Urinary bladder (tissue), 3 donors: ENCODE measurements at regions not wholly inside any gene's neighbourhood (a gene's known extent, or its start where the extent isn't known, plus 50 kb on each side); places are given as distances from the start of the nearest gene placed in this dataset.

Source experiments
- DNase-seq: peaks from one replicate; pipeline ENCODE4 v3.0.0-alpha.2; 2015; ENCODE audit errors: extremely low spot score
- H3K27ac ChIP-seq: one replicate; pipeline ENCODE4 v1.5.1; 2013; ENCODE audit warnings: low read depth, mild to moderate bottlenecking, moderate library complexity
- H3K36me3 ChIP-seq: one replicate; pipeline ENCODE4 v1.6.1; 2013; ENCODE audit warnings: mild to moderate bottlenecking, moderate library complexity; ENCODE audit not compliant: insufficient read depth
- H3K4me1 ChIP-seq: one replicate; pipeline ENCODE4 v1.6.1; 2013; ENCODE audit warnings: mild to moderate bottlenecking, moderate library complexity; ENCODE audit not compliant: insufficient read depth
- H3K4me3 ChIP-seq: one replicate; pipeline ENCODE4 v1.5.1; 2013; ENCODE audit warnings: low read depth, low read length
- WGBS: extraction: QIAGEN DNeasy Blood & Tissue Kit; methylation state at CpG from one replicate; pipeline ENCODE4 v1.1.7; 2013; 5-methylcytosine and 5-hydroxymethylcytosine counted together
- donor health status: healthy with polysubstance abuse.
- donor health status: healthy.

GRCh38 chr15:97316362-97316761 lies 644.1 kb upstream of the ARRDC4 start:
- 51% methylated on average over 3 of the region's 3 CpGs for WGBS
- DNase-seq = no peak
- H3K4me1 ChIP-seq = no peaks in the 10 kb centered on the region
- no peaks in the 10 kb centered on the region for H3K36me3 ChIP-seq
- H3K27ac ChIP-seq = no peak overlapping the region
- H3K4me3 ChIP-seq = no peak overlapping the region

DNA sequence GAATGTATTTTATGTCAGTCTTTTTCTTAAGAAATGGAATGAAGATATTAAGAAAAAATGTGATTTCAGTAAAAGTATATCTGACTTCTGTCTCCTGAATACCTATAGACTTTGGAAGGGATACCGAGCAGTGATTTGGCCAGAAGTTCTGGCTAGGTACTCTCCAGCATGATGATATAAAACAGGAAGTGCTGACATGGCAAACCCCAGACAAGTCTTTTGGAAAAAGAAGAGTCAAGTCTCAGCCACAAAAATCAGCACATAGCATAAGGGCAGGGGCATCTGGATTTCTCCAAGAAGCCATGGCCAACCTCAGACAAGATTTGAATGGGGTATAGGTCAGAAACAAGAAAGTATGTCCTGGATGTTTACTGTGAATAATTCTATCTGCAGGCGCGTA lies 643.3 kb upstream of the ARRDC4 start:
- Histone ChIP-seq H3K4me1 (no peaks in the 10 kb centered on the region), H3K27ac (no peak overlapping the region), H3K36me3 (no peaks in the 10 kb centered on the region), H3K4me3 (no peak overlapping the region)
- DNase-seq = no peak
- 76% methylated on average over 3 of the region's 3 CpGs for WGBS

DNA sequence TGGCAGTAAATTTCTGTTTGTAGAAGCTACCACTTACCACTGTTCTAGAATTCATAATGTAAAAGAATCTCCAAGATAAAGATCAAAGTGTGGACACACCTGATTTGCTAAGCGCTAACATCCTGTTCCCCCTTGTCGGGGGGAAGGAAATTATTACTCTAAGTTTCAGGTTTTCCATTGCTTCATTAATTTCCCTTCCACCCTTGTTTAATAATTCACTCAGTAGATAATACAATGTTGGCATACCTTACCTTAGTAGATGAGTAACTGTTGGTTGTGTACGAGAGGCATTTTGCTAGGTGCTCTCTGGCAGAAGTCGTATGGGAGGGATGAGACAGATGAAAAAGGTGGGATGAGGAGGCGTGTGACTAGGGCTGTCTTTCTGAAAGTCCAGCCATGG lies 641.2 kb upstream of the ARRDC4 start:
- Histone ChIP-seq H3K27ac (no peak overlapping the region), H3K4me3 (no peak overlapping the region), H3K4me1 (no peaks in the 10 kb centered on the region), H3K36me3 (no peaks in the 10 kb centered on the region)
- WGBS = 77% methylated on average over 5 of the region's 5 CpGs
- no peak for DNase-seq

GRCh38 chr15:97346221-97346620 lies 614.3 kb upstream of the ARRDC4 start:
- no peak overlapping the region for H3K4me3 ChIP-seq
- DNase-seq = no peak
- 91% methylated on average over 2 of the region's 2 CpGs for WGBS
- H3K4me1 ChIP-seq = peaks cover 2% of the 10 kb centered on the region
- no peaks in the 10 kb centered on the region for H3K36me3 ChIP-seq
- no peak overlapping the region for H3K27ac ChIP-seq

DNA sequence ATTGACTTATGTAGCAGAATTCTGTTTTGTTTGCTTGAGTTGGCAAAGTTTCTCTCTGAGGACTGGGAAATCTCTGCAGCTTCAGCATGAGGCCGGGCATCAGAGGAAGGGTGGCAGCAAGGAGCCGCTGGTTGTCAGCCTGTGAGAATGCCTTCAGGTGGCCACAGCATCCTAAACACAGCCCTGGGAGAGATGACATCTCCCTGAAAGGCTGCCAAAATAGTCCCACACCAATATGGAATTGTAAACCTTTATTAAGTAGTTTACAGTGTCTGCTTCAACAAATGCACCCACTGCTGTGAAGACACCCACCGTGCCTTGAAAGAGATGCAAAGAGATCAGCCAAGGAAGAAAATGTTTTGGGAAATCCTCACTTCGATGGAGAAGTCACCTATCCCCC lies 609.7 kb upstream of the ARRDC4 start:
- H3K36me3 ChIP-seq = no peaks in the 10 kb centered on the region
- H3K27ac ChIP-seq = no peak overlapping the region
- no peaks in the 10 kb centered on the region for H3K4me1 ChIP-seq
- H3K4me3 ChIP-seq = no peak overlapping the region
- no peak for DNase-seq
- 49% methylated on average over 4 of the region's 4 CpGs for WGBS

DNA sequence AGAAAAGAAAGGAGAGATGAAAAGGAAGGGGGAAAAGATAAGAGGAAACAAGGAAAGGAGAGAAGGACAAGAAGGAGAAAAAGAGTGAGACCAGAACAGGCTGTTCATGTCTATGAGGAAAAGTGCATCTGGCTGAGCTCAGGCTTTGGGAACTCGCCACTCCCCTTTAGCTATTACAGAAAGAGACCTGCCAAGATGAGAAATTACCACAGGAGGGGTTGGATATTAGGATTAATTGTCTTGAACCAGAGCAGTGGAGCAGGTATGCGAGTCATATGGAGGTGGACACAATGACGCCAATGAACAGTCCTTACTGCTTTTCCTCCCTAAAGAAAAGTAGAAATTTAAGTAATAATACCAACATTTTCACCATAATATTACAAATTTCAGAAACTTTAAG lies 577.0 kb upstream of the ARRDC4 start:
- no peaks in the 10 kb centered on the region for H3K36me3 ChIP-seq
- 76% methylated on average over 3 of the region's 3 CpGs for WGBS
- no peaks in the 10 kb centered on the region for H3K4me1 ChIP-seq
- H3K4me3 ChIP-seq = no peak overlapping the region
- no peak overlapping the region for H3K27ac ChIP-seq
- DNase-seq = no peak

- no peak overlapping the region for H3K27ac ChIP-seq
- no peaks in the 10 kb centered on the region for H3K36me3 ChIP-seq
- WGBS = 86% methylated on average over 5 of the region's 5 CpGs
- no peaks in the 10 kb centered on the region for H3K4me1 ChIP-seq
- H3K4me3 ChIP-seq = no peak overlapping the region
- DNase-seq = no peak
These were observed 573.6 kb upstream of the ARRDC4 start for GRCh38 chr15:97386940-97387339.

DNA sequence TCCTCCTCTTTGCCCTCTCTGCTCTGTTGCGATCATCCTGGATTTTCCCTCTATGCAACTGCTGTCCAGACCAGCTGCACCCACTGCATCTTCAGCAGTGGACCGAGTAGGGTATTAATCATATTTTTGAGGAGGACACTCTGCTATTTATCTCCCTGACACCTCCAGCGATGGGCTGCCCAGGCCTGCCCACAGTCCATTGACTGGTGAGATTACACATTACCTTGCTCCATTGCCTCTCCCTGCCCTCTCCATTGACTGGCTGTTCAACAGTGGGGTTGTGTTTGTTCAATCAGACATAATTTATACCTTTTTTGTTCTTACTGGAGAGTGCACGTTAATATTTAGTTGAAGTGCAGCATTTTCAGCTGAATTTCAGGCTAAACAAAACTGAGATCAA lies 559.3 kb upstream of the ARRDC4 start:
- DNase-seq = no peak
- H3K36me3 ChIP-seq = no peaks in the 10 kb centered on the region
- WGBS = 89% methylated on average over 4 of the region's 4 CpGs
- H3K27ac ChIP-seq = no peak overlapping the region
- no peaks in the 10 kb centered on the region for H3K4me1 ChIP-seq
- H3K4me3 ChIP-seq = no peak overlapping the region

- Histone ChIP-seq H3K27ac (no peak overlapping the region), H3K4me1 (no peaks in the 10 kb centered on the region), H3K36me3 (no peaks in the 10 kb centered on the region), H3K4me3 (no peak overlapping the region)
- no peak for DNase-seq
- WGBS = 85% methylated on average over 2 of the region's 2 CpGs
These were observed 558.5 kb upstream of the ARRDC4 start for GRCh38 chr15:97401970-97402369.

DNA sequence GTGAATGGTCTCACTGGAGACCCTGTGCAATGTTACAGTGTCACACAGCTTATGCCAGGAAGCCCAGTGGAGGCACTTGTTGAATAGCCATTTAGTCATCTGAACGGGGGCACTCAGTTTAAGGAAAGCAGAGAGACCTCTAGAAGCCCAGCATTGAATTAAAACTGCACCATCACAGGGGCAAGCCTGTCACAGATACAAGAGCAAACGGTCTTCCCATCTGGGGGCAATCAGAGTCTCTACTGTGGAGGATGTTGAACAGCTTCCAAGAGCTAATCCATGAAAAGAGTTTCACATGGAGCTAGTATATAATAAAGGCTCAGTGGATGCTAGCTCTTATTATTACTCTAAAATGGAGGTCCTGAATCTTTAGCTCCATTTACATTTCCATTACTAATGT lies 553.7 kb upstream of the ARRDC4 start:
- WGBS = 44% methylated on average over 2 of the region's 2 CpGs

DNA sequence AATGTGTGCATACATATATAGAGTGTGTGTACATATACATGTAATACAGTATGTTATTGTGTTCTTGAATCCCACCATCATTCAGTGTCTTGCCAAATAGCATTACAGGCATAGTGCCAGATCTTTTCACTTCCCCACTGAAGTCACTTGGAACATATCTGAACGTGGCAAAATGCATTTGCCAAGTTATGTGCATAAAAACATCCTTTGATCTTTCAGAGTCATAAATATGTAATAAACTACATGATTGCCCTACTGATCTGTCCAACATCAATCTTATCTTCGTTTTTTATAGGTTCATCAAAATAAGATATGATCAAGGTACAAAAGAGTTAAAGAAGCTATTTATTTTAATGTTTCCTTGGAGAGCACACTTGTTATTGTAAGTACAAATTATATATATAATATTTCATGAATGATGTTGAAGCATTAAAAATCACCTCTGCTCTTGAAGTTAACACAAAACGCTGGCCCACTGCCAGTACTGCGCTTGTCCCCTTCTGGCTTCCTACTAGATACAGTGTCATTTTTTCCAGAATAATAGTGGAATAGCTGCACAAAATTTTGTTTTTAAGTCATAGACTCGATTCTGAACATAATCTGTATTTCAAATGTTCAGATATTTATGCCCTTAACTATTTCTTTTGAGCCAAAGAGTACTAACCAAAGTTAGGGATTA lies 549.5 kb upstream of the ARRDC4 start:
- 20% methylated on average over 5 of the region's 5 CpGs for WGBS
- Histone ChIP-seq H3K4me1 (no peaks in the 10 kb centered on the region), H3K36me3 (no peaks in the 10 kb centered on the region), H3K4me3 (no peak overlapping the region), H3K27ac (no peak overlapping the region)
- DNase-seq = no peak

More for the DNA sequence above, 553.7 kb upstream of the ARRDC4 start:
- H3K36me3 ChIP-seq = no peaks in the 10 kb centered on the region
- no peak overlapping the region for H3K4me3 ChIP-seq
- no peaks in the 10 kb centered on the region for H3K4me1 ChIP-seq
- H3K27ac ChIP-seq = no peak overlapping the region
- DNase-seq = no peak

GRCh38 chr15:97420130-97420529 lies 540.4 kb upstream of the ARRDC4 start:
- no peak overlapping the region for H3K4me3 ChIP-seq
- WGBS = 71% methylated on average over 1 of the region's 1 CpG
- no peaks in the 10 kb centered on the region for H3K36me3 ChIP-seq
- no peak for DNase-seq
- no peaks in the 10 kb centered on the region for H3K4me1 ChIP-seq
- no peak overlapping the region for H3K27ac ChIP-seq

DNA sequence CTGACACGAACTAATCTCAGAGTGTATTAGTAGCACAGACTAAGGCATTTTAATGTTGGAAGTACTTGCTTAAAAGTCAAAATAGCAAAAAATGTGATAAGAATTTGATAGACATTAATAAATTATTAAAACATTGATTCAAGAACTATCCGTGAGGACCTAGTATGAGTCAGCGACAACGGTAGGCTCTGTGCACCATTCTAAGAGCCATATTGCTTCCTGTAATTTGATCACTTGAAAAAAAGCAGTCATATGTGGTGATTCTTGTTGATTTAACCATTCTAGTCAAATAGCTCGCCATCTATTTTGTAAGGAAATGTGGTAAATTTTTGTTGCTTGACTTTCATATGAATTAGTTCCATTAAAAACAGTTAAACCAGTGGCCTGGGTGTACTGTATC lies 534.9 kb upstream of the ARRDC4 start:
- 77% methylated on average over 5 of the region's 5 CpGs for WGBS
- H3K4me1 ChIP-seq = no peaks in the 10 kb centered on the region
- H3K4me3 ChIP-seq = no peak overlapping the region
- no peak for DNase-seq
- H3K27ac ChIP-seq = no peak overlapping the region
- no peaks in the 10 kb centered on the region for H3K36me3 ChIP-seq

DNA sequence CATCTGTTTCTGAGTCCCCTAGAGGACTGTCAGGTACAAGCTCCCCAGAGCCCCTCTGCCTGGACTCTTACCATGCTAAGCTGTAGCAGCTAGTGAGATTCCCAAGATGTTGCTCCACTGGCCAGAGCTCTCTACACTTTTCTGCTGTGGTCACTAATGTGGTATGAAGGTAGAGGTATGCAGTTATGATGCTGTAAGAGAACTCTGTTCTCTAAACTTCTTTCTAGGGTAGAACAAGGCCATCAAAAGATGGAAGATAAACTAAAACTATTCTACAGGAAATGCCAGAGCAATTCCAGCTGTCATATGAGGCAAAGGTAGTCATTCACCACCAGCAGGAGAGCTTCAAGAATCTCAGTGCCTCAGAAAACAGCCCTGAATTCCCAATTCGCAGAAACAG lies 517.4 kb upstream of the ARRDC4 start:
- Histone ChIP-seq H3K36me3 (no peaks in the 10 kb centered on the region), H3K4me1 (no peaks in the 10 kb centered on the region), H3K4me3 (no peak overlapping the region), H3K27ac (no peak overlapping the region)
- DNase-seq = no peak
- WGBS = 36% methylated on average over 1 of the region's 1 CpG

- 60% methylated on average over 3 of the region's 3 CpGs for WGBS
- H3K4me1 ChIP-seq = no peaks in the 10 kb centered on the region
- no peaks in the 10 kb centered on the region for H3K36me3 ChIP-seq
- H3K4me3 ChIP-seq = no peak overlapping the region
- H3K27ac ChIP-seq = no peak overlapping the region
- no peak for DNase-seq
These were observed 514.4 kb upstream of the ARRDC4 start for GRCh38 chr15:97446138-97446537.
